ENCODE measurements at regions not wholly inside any gene's neighbourhood (a gene's known extent, or its start where the extent isn't known, plus 50 kb on each side); places are given as distances from the start of the nearest gene placed in this dataset.

GRCh38 chr12:78403136-78403535 lies 461.4 kb upstream of the SYT1 start:
- TF ChIP-seq CTCF (IDR thresholded peaks at IDR 0.05; ENCODE audit: poor library complexity) (no peak), EZH2phosphoT487 (IDR thresholded peaks at IDR 0.05; ENCODE audit: low read depth, severe bottlenecking, unreplicated experiment) (no peak)

Data from hepatocyte (in vitro differentiated cells).